ENCODE measurements at regions not wholly inside any gene's neighbourhood (a gene's known extent, or its start where the extent isn't known, plus 50 kb on each side); places are given as distances from the start of the nearest gene placed in this dataset.

DNA sequence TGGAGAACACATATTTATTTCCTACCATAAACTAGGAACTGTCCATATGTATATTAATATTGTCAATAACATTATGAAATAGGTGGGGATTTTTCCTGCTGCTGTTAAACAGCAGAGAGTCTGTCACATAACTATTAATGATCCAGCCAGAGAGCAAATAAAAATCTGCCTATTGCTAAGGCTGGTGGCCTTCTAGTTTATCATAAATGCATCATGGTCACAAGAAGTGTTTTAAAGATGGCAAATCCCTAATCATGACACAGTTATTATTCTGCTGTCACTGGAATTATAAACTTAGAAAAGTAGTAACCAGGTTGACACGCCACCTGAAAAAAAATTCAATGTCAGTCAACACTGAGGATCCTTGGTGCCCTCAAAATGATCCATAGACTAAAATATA lies 132.3 kb downstream of the HGF start:
- no peaks in the 10 kb centered on the region for H3K36me3 ChIP-seq
- WGBS, 2 donors = 94 to 95% methylated on average over 1 of the region's 1 CpG
- intact Hi-C loops (cut with DNase I) = loop anchor here in 1 of 10 donors (10.0 kb wide), 1 partner anchor 273 kb away; no protein-coding TSS in a partner anchor
- peaks cover 0 to 17% (median 0%) of the 10 kb centered on the region in 9 donors for H3K4me1 ChIP-seq
- peaks cover 0 to 12% (median 0%) of the 10 kb centered on the region in 11 donors for H3K9me3 ChIP-seq
- TF ChIP-seq, protein P1, sequence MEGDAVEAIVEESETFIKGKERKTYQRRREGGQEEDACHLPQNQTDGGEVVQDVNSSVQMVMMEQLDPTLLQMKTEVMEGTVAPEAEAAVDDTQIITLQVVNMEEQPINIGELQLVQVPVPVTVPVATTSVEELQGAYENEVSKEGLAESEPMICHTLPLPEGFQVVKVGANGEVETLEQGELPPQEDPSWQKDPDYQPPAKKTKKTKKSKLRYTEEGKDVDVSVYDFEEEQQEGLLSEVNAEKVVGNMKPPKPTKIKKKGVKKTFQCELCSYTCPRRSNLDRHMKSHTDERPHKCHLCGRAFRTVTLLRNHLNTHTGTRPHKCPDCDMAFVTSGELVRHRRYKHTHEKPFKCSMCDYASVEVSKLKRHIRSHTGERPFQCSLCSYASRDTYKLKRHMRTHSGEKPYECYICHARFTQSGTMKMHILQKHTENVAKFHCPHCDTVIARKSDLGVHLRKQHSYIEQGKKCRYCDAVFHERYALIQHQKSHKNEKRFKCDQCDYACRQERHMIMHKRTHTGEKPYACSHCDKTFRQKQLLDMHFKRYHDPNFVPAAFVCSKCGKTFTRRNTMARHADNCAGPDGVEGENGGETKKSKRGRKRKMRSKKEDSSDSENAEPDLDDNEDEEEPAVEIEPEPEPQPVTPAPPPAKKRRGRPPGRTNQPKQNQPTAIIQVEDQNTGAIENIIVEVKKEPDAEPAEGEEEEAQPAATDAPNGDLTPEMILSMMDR (IDR thresholded peaks at IDR 0.05) = no peak
- H3K4me3 ChIP-seq = no peak overlapping the region
- peak overlapping the region in 4 of 10 donors; percentile 15 to 55 (median 32) for H3K27ac ChIP-seq
- ATAC-seq (no peak), DNase-seq (no peak)
- no peaks in the 10 kb centered on the region for H3K27me3 ChIP-seq

DNA sequence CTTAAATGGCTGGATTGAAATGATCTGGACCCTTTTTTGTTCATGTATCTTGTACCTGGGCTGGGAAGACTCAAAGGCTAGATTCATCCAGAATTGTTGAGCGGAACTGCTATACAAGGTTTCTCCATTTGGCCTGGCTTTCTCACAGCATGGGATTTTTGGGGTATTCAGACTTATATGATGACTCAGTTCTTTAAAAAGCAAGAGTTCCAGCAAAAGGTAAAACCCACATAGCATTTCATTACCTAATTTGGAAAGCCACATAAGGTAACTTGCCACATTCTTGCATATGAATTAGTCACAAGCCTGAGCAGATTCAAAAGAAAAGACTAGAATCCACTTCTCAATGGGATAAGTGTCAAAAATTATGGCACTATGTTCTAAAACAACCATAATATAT lies 137.4 kb downstream of the HGF start:
- H3K27me3 ChIP-seq = no peaks in the 10 kb centered on the region
- 85 to 96% methylated on average over 1 of the region's 1 CpG for WGBS, 2 donors
- H3K27ac ChIP-seq = no peak overlapping the region
- intact Hi-C loops (cut with DNase I) = loop anchor here in 1 of 10 donors (10.0 kb wide), 1 partner anchor 268 kb away; no protein-coding TSS in a partner anchor
- no peak overlapping the region for H3K4me3 ChIP-seq
- TF ChIP-seq, protein P1 (IDR thresholded peaks at IDR 0.05) = no peak
- H3K4me1 ChIP-seq = peaks cover 0 to 6% (median 0%) of the 10 kb centered on the region in 9 donors
- H3K36me3 ChIP-seq = no peaks in the 10 kb centered on the region
- no peaks in the 10 kb centered on the region for H3K9me3 ChIP-seq
- ATAC-seq = no peak
- no peak for DNase-seq

DNA sequence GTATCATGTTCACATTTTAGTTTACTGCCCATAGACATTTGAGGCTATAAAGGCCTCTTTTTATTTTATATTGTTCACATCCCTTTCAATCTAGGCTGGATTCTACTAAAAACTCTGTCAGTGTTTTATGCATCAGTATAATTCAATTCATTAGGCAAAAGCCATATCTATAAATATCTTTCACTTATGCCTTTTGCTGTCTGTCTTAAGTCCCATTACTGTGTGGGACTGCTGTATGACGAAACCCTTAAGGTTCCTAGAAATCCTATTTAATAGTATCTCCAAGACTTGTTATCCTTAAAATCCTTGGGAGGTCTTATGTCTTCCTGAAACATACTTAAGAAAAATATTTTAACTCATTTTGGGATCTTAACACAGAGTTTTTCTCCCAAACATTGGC lies 139.2 kb downstream of the HGF start:
- 97 to 98% methylated on average over 1 of the region's 1 CpG for WGBS, 2 donors
- peaks cover 0 to 8% (median 0%) of the 10 kb centered on the region in 9 donors for H3K4me1 ChIP-seq
- no peaks in the 10 kb centered on the region for H3K27me3 ChIP-seq
- TF ChIP-seq, protein P1 (IDR thresholded peaks at IDR 0.05) = no peak
- no peak overlapping the region for H3K4me3 ChIP-seq
- no peaks in the 10 kb centered on the region for H3K9me3 ChIP-seq
- intact Hi-C loops (cut with DNase I) = loop anchor here in 1 of 10 donors (10.0 kb wide), 1 partner anchor 266 kb away; no protein-coding TSS in a partner anchor
- H3K36me3 ChIP-seq = no peaks in the 10 kb centered on the region
- no peak for DNase-seq
- ATAC-seq = no peak
- no peak overlapping the region for H3K27ac ChIP-seq

DNA sequence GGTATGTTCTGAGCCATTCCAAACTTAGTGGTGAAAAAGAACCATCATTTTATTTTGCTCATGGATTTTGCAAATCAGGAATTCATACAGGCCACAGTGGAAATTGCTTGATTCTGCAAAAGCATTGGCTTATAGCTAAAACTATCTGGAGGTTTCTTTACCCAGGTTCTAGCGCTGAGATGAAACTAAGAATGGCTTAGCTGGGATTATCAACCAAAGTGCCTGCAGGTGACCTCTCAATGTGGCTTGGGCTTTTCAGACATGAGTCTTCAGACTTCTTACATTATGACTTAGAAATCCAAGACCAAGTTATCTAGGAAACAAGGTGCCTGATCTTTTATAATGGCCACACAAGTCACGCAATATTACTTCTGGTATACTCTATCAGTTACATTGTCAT lies 140.1 kb downstream of the HGF start:
- no peaks in the 10 kb centered on the region for H3K27me3 ChIP-seq
- DNase-seq (no peak), ATAC-seq (no peak)
- H3K9me3 ChIP-seq = no peaks in the 10 kb centered on the region
- 94 to 96% methylated on average over 2 of the region's 2 CpGs for WGBS, 2 donors
- no peak overlapping the region for H3K4me3 ChIP-seq
- H3K4me1 ChIP-seq = peaks cover 0 to 8% (median 0%) of the 10 kb centered on the region in 9 donors
- intact Hi-C loops (cut with DNase I) = loop anchor here in 1 of 10 donors (10.0 kb wide), 1 partner anchor 265 kb away; no protein-coding TSS in a partner anchor
- TF ChIP-seq, protein P1 (IDR thresholded peaks at IDR 0.05) = no peak
- H3K27ac ChIP-seq = no peak overlapping the region
- no peaks in the 10 kb centered on the region for H3K36me3 ChIP-seq

Measured in heart right ventricle (tissue), 16 donors.